ENCODE measurements at regions not wholly inside any gene's neighbourhood (a gene's known extent, or its start where the extent isn't known, plus 50 kb on each side); places are given as distances from the start of the nearest gene placed in this dataset.

GRCh38 chr14:104277416-104278213, 139.2 kb downstream of the KIF26A start:
- Histone ChIP-seq H3K27me3 (peaks cover 0 to 37% of the 10 kb centered on the region in 2 donors), H3K4me1 (no peaks in the 10 kb centered on the region)
- peak in 1 of 2 donors; percentile 37 for DNase-seq (ENCODE audit: low spot score in 2 of 2)

DNA sequence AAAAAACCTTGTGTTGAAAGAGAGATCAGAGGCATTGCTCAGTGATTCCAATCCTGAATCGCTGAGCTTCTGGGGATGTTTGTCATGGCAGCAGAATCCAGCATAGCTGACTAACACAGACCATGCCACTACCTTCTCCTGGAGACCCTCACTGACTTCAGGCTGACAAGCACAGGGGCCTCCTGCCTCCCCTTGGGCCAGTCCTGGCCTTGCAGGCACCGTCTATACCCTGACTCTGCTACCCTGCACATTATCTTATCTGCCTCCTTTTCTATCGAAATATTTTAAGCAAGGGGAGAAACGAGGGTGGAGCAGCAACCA, 139.8 kb downstream of the KIF26A start:
- Histone ChIP-seq H3K9me3 (no peaks in the 10 kb centered on the region), H3K36me3 (no peaks in the 10 kb centered on the region), H3K4me3 (no peak overlapping the region), H3K4me1 (no peaks in the 10 kb centered on the region), H3K27ac (no peak overlapping the region), H3K27me3 (peaks cover 0 to 37% of the 10 kb centered on the region in 2 donors)
- TF ChIP-seq POLR2AphosphoS5 (IDR thresholded peaks at IDR 0.05) (no peak), CTCF (IDR thresholded peaks at IDR 0.05) (no peak)
- no peak for DNase-seq (ENCODE audit: low spot score in 2 of 2)
- intact Hi-C loops (cut with DNase I; ENCODE audit: low total_unique reads): no loop called here

More at GRCh38 chr14:104277416-104278213, 139.2 kb downstream of the KIF26A start:
- no peaks in the 10 kb centered on the region for H3K36me3 ChIP-seq
- H3K4me3 ChIP-seq: no peak overlapping the region
- TF ChIP-seq POLR2A (IDR thresholded peaks at IDR 0.05): no peak
- no peak for TF ChIP-seq CTCF (IDR thresholded peaks at IDR 0.05)
- TF ChIP-seq POLR2AphosphoS5 (IDR thresholded peaks at IDR 0.05): no peak
- intact Hi-C loops (cut with DNase I; ENCODE audit: low total_unique reads): no loop called here
- no peak overlapping the region for H3K27ac ChIP-seq
- no peaks in the 10 kb centered on the region for H3K9me3 ChIP-seq

DNA sequence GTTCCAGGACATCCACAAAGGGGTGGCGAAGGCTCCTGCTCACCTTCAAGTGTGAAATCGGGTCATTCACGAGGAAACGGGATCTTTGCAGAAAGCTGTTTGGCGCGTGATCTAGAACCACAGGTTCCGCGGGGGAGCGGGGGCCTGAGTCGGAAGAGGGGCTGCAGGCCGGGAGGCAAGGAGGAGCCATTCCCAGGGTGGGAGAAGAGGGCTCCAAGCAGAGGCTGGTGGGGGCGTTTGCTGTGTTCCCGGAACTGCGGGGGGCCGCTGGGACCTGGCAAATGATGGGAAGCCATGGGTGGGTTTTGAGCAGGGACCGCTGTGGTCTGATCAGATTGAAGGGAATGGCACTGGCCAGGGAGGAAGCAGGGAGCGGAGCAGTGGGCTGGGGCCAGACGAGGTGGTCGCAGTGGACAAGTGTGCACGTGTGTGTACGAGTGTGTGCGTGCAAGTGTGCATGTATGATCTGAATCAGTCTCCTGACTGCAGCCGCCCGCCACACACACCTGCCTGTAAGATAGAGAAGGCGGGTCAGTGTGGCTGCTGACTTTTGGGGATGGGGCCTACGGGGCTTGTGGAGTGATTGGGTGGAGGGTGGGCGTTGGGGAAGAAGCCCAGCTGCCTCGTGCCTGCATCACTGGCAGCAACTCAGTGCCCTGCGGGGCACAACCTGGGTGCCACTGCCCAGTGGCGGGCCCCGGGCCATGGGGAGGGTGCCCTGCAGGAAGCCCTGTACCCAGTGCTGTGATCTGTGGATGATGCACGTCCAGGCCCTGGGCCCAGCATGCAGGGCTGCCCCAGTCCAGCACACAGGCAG, 141.9 kb downstream of the KIF26A start:
- Histone ChIP-seq H3K4me3 (no peak overlapping the region), H3K4me1 (no peaks in the 10 kb centered on the region), H3K36me3 (no peaks in the 10 kb centered on the region), H3K9me3 (no peaks in the 10 kb centered on the region), H3K27me3 (peaks cover 0 to 37% of the 10 kb centered on the region in 2 donors), H3K27ac (no peak overlapping the region)
- TF ChIP-seq POLR2AphosphoS5 (IDR thresholded peaks at IDR 0.05) (no peak), POLR2A (IDR thresholded peaks at IDR 0.05) (no peak), CTCF (IDR thresholded peaks at IDR 0.05) (no peak)
- intact Hi-C loops (cut with DNase I; ENCODE audit: low total_unique reads): no loop called here
- peak in 1 of 2 donors; percentile 42 for DNase-seq (ENCODE audit: low spot score in 2 of 2)

DNA sequence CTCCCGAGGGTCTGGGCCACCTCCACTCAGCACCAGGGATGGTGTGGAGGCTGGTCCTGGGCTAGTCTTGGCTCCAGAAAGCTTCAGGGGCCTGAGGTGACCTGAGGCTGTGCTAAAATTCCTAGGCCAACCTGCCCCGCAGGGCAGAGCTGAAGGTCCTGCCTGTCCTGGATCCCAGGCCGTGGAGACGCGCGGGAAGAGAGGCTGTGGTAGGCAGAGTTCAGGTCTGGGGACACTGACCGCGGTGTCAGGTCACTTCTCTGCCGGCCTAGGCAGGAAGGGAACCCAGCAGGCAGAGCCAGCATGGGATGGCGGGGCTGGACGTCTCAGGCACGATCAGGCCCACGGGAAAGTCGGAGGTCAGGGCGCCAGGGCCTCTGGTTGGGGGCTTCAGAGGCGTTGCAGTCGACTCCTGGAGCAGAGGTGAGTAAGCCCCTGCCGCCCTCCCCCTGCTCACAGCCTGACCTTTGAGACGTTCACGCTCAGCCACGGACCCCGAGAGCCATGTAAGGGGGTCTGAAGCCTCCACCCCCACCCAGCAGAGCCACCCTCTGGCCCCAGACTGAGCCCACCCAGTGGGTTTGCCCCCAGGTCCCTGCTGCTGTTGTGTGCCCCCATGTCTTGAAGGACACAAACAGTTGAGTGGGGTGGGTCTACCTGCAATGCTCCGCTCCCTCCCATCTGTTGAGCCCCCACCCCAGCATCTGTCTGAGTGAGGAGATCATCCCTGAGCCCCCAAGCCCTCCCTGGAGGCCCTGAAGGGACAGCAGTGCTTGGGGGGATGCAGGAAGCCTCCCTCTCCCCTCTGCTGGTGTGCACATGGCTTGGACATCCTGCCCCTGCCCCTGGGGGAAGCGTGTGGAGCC, 142.7 kb downstream of the KIF26A start:
- Histone ChIP-seq H3K27me3 (peaks cover 0 to 37% of the 10 kb centered on the region in 2 donors), H3K4me3 (no peak overlapping the region), H3K27ac (no peak overlapping the region), H3K36me3 (no peaks in the 10 kb centered on the region), H3K4me1 (no peaks in the 10 kb centered on the region), H3K9me3 (no peaks in the 10 kb centered on the region)
- peak in 1 of 2 donors; percentile 40 for DNase-seq (ENCODE audit: low spot score in 2 of 2)
- TF ChIP-seq CTCF (IDR thresholded peaks at IDR 0.05): no peak
- no peak for TF ChIP-seq POLR2A (IDR thresholded peaks at IDR 0.05)
- no peak for TF ChIP-seq POLR2AphosphoS5 (IDR thresholded peaks at IDR 0.05)
- intact Hi-C loops (cut with DNase I; ENCODE audit: low total_unique reads): no loop called here

Data from breast epithelium (tissue), 4 donors.